Cerebellar cortex (tissue), 1 donor: ENCODE measurements at regions not wholly inside any gene's neighbourhood (a gene's known extent, or its start where the extent isn't known, plus 50 kb on each side); places are given as distances from the start of the nearest gene placed in this dataset.
"Not testable (repeated sequence)": the region's sequence is repeated elsewhere in the genome, so short reads cannot be mapped to it uniquely, and the experiment has no call there.

Source experiments
- DNase-seq: peaks from one replicate; pipeline ENCODE4 v3.0.0-alpha.2; 2015; ENCODE audit warnings: low spot score

DNA sequence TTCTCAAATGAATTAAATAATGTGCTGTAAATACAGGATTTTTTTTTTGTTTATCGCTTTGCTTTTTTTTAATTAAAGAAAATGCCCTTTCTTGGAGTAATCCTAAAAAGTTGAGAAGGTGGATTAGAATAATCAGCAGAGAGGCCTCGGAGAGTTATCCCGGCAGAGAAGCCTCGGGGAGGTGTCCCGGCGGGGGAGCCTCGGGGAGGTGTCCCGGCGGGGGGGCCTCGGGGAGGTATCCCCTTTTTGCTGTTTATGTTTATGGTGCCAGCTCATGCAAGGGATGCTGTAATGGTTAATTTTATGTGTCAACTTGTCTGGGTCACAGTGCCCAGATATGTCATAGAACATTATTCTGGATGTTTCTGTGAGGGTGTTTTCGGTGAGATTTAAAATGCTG lies 263.0 kb upstream of the TRIB2 start:
- DNase-seq = no peak

DNA sequence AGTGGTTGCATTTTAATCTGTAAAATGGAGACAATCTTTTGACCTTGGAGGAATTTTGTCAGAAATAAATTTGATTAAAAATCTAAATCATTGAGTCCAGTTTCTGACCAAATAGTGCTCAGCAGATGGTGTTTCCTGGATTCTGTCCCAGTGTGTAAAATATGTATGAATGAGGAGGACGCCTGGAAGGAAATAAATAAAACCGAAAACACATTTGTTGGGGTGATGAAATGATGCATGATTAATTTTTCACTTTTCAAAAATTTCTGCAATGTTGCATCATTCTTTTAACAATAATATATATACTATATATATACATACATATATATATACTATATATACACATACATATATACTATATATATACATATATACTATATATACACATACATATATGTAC lies 261.1 kb upstream of the TRIB2 start:
- no peak for DNase-seq

DNA sequence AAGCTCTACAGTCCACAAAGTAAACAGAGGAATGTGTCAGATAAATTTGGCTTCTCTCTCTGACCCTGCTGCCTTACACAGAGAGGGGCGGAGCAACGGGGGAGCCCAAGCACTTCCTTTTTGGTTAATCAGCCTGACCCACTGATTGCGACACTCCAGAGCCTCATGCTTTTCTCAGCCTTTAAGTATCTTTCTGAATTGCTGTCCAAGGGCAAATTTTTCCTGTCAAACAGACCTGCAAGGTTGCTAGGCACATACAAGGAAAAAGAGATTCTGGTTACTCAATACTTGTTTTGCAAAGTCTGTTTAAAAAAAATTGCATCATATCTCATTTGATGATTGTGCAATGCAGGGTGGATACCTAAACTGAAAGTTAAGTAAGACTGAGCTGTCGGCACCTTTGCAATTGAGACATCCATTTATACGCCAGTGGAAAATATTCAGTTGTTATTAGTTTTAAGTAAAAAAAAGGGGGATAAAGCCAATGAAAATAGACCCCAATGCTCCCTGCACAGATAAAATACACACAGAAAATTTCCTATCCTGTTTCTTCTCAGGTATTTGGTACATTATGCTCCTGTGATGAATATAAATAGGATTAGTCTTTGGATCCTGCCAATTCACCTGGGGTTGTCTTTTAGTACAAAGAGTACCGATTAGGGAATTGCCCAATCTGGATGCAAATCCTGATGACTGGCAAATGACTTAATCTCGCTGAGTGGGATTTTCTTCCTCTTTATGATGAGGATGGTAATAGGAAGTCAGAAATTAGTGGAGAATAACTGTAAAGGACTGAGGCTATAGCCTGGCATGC lies 260.2 kb upstream of the TRIB2 start:
- peak; percentile 4 for DNase-seq

DNA sequence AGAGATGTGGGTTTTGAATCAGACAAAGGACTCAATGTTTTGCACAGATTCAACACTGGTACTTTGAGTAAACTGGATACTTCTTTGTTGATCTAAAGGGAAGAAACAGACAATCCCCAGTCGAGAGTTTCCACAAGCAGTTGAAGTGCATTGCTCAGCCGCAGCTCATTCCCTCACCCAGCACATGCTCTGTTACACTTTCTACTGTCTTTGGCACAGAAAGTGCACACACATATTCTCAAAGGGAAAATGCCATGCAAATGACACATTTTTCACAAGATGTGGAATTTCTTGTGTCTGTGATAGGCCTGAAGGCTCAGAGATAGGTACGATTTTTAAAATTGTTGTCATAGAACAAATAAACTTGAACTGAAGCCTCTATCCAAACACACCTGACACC lies 258.9 kb upstream of the TRIB2 start:
- DNase-seq = no peak

DNA sequence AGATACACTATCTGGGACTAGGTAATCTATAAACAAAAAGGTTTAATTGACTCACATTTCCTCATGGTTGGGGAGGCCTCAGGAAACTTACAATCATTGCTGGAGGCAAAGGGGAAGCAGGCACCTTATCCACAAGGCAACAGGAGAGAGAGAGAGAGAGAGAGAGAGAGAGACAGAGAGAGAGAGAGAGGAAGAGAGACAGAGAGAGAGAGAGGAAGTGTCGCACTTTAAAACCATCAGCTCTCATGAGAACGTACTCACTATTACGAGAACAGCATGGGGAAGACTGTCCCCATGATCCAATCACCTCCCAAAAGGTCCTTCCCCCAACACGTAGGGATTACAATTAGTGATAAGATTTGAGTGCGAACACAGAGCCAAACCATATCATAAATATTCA lies 253.5 kb upstream of the TRIB2 start:
- DNase-seq = no peak

DNA sequence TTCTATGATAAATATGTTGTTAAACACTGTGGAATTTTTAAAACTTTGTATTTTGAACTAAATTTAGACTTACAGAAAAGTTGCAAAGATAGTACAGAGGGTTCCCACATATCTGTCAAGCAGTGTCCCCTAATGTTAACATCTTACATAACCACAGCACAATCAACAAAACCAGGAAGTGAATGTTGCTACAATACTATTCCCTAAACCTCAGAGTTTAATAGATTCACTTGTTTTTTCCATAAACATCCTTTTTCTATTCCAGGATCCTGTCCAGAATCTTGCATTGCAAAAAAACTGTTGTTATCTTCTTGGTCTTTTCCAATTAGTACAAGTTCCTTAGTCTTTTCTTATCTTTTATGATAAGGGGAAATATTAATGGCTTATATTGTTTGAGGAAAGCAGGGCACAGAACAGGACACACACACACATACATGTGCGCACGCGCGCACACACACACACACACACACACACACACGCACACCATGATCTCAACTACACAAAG lies 251.1 kb upstream of the TRIB2 start:
- DNase-seq = no peak

DNA sequence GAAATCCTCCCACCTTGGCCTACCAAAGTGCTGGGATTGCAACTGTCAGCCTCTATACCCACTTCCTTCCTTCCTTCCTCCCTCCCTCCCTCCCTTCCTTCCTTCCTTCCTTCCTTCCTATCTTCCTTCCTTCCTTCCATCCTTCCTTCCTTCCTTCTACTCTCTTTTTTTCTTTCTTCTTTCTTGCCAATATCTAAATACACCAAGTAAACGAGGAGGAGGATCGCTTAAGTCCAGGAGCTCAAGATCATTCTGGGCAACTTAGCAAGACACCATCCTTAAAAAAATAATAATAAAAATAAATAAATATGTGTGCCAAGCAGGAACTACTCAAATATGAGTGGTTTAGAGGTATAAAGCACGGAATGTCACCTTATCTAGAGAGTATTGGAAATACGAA lies 249.4 kb upstream of the TRIB2 start:
- DNase-seq = no peak

DNA sequence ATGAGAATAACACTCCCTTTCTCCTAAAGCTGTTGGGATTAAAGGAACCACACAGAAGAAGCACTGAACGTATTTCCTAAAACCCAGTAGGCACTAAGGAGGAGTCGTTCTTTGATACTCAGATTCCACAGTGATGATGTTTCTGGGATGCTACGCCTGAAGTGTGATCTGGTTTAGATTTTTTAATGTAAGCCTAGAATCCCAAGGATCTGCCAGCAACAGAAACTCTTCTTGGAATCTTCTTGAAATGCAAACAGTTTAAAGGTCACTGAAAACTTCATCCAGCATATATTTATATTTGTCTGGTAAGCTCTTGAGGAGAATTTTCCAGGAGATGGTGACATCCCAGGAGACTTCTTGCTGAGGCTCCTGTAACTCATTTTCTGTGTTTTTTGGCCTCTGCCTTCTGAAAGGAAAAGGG lies 247.6 kb upstream of the TRIB2 start:
- no peak for DNase-seq

DNA sequence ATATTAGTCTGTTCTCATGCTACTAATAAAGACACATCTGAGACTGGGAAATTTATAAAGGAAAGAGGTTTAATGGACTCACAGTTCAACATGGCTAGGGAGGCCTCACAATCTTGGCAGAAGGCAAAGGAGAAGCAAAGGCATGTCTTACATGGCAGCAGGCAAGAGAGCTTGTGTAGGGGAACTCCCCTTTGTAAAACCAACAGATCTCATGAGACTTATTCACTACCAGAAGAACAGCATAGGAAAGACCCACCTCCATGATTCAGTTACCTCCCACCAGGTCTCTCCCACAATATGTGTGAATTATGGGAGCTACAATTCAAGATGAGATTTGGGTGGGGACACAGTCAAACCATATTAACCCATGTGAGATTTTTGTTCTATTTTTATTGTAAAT lies 244.5 kb upstream of the TRIB2 start:
- not testable (repeated sequence) for DNase-seq

DNA sequence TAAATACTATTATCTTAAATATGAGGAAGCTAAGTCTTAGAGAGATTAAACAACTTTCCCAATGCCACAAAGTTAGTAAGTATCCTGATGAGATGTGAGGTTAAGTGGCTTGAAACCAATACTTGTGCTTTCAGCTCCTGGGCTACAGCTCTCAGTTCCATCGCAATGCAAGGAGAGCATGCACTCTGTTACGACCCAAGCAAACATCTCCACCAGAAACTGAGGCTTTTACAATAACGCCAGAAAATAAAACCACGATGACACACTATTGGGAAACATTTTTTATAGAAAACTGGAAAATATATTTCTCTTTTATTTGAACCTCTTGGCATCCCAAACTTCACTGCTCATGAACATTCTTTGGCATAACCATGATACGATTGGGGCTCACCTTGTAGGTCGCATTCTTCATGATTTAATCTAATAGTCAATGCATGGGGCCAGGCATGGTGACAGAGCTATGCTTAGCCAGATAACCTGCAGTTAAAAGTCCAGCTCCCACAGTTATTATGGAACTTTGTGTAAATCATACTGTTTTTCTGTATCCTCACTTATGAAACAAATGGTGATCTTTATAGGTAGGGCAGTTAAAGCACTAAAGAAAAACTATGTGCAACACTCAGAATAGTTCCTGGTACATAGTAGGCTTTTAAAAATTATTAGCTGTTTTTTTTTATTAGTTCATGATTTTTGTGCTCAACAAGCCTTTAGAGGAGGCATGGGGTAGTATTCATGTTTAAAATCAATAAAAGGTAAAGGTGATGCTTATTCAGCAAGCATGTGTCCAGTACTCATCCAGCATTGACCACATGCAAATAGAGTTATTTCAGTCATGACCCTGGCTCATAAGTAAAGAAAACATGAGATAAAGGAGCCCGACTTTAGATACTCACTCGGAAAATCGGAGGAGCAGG lies 238.3 kb upstream of the TRIB2 start:
- DNase-seq = no peak

DNA sequence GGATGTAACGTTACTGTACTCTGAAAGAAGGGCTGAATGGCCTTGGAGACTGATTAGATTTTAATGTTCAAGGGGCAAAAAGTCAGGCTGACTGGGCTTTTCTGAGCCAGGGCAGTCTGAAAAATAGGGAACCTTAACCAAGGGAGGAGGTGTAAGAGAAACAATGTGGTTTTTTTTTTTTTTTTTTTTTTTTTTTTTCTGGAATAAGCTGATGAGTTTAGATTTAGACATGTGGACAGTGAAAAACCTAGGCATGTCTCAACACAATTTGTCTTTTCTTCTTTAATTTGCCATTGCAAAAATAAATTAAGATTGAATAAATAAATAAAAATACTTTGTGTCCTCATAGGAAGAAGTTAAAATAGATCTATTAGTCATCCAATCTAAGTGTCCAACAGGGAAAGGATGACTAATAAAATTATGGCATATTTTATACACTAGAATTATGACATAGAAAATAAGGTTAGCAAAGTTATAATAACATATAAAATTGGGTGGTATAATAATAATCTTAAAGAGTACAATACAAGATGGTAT lies 237.6 kb upstream of the TRIB2 start:
- no peak for DNase-seq

DNA sequence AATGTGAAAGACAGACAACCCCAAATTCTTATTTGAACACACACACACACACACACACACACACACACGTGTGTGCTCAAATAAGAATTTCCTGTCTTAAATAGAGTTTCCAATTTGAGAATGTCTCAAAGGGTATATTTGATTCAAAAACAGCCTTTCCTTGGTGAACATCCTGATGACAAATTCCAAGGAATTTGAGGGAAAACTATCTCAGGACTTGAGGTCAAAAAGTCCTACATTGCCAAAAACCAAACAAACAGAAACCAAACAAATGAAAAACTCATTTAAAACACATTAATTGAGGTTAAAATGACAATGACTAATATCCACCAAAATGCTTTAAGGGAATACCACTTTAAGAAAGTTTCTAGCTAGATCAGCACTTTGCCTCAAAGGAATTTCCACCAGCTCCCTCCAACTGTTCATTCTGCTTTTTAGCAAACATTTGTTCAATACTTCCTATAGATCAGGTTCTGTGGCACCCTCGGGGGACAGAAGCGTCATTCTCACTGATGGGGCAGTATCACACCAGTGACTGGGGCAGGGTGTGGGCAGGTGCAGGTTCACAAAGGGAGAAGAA lies 232.1 kb upstream of the TRIB2 start:
- DNase-seq = no peak

DNA sequence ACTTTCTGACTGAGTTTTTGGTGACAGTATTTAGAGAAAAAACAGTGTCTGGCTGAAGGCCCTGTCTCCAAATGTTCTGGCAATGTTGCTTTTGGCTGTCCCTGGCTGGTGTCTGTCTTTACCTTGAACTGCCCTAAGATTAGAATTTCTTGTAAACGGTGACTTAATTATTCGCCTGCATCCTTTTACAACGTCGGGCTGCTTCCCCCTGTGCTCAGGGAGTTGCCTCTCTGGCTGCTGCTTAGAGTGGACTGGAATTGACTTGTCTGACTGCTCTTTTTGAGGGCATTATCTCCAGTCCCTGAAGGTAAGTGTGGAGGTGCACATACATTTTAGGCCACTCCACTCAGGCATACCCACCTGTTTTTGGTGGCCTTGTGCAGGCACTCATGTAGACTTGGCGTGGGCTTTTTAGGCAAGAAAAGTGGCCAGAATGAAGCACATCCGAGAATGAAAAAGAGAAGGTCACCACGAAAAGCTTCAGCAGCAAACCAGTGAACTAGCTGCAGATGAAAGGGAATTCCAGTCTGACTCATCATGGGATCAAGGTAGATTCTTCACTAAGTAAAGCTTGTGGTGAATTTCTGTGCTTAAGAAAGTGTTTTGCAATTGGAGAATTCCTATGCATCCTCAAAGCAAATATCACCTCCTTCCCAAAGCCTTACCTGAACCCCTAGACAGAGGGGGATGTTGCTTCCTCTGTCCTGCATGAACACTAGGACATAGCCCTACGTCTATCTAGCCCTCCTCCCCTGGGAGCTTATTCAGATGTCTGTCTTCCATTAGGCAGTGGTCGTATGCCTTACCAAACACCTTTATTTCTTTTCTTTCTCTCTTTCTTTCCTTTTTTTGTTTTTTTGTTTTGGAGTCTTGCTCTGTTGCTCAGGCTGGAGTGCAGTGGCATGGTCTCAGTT lies 230.3 kb upstream of the TRIB2 start:
- DNase-seq = no peak

DNA sequence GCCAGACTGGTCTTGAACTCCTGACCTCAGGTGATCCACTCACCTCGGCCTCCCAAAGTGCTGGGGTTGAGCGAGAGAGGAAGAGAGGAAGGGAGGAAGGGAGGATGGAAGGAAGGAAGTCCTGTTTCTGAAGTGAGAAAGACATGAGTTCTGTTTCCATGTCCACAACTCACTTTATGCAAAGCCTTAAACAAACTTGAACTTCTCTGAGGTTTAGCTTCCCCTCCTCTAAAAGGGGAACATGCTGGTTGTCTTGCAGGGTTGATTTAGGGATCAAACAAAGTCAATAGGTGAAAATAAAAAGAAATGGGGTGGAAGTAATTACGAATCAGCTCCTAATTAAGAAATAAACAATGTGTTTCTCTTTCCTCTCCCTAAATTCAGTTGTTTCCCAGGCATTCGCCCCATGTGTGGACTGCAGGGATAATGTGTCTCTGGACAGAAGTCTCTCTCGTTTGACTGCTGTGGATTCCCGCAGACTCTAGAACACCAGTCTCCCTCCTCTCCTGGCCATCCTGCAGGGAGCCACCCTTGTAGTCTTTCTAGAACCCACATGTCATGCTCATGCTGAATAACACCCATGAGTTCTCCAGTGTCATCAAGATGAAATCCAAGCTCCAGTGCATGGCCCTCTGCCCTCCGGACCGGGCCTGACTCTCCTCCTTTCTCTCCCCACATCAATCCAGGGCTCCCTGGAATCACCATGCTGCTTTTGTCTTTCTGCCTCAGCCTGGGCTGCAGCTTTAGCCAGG lies 229.3 kb upstream of the TRIB2 start:
- DNase-seq = no peak

DNA sequence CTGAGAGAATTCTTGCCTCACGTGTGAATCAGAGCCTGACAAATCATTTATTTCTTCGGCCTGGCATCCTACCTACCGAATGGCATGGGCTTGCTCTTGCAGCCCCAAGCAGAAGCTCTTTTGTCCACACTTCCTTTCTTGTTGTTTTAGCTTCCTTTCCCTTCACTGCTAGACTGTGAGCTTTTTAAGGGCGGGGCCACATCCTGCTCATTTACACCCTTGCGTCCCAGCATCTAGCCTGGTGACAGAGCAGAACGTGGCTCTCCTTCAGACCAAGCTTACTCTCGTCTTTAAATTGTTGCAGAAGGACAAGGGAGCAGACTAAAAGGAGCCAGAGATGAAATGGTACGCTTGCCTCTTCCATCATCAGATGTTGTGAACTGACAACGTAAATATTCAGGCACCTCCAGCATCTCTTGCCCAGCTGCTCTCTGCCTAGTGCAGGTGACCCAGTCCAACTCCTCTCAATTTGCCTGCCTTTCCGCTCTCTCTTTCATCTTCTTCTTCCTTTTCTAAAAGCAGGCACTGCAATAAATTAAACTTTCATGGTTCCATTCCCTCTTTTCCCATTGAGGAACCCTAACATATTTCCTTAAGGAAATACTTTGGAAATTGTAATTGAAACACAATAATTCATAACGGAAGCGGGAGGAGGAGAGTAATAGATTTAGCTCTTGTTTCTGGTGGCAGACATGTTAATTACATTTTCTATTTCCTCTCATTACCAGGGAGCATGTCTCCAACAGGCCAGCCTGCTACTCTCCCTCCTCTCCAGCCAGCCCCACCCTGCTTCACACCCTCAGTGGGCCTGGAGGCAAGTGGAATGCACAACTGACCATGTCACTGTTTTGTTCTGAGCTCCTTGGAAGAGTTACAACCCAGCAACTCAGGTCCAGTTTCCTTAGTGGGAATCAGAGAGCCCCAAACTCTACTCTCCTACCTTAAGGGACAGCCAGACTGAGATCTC lies 228.1 kb upstream of the TRIB2 start:
- no peak for DNase-seq

DNA sequence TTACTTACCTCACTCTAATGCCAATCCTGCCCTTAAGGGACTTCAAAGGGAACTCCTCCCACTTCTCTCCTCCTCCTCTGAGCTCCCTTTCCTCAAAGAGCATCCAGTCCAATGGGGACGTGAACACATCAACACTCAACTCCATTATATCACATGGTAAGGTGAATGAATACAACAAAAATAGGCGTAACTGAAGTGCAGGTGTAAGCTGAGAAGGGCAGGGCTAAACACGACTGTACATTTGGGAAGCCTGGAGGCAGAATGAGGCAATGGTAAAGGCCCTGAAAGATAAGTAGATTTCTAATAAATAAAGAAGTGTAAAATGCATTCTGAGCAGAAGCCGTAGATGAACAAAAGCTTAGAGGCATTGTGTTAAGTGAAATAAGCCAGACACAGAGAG lies 226.1 kb upstream of the TRIB2 start:
- DNase-seq = no peak

DNA sequence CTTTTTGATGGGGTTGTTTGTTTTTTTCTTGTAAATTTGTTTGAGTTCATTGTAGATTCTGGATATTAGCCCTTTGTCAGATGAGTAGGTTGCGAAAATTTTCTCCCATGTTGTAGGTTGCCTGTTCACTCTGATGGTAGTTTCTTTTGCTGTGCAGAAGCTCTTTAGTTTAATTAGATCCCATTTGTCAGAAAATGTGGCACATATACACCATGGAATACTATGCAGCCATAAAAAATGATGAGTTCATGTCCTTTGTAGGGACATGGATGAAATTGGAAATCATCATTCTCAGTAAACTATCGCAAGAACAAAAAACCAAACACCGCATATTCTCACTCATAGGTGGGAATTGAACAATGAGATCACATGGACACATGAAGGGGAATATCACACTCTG lies 224.4 kb upstream of the TRIB2 start:
- not testable (repeated sequence) for DNase-seq

DNA sequence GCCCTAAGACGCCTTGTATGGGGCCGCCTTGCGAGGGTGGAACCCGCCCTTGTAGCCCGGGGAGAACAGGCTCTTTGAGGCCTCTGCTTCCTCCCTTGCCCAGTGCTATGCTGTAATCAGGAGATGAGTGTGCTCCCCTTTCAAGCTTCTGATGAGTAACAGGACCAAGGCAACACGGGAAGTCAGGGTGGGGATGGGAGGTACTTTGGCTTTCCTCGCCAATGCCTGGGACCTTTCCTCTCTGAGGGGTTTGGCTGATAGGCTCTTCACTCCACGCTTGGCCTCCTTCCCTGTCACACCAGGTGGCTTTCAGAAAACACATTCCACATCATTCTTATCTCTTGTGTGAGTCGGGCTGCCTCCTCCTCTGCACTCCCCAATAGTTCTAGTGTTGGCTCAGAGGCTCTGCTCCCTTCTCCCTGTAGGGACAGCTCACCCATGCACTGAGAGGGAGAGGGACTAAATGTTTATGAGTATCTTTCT lies 223.7 kb upstream of the TRIB2 start:
- DNase-seq = no peak

DNA sequence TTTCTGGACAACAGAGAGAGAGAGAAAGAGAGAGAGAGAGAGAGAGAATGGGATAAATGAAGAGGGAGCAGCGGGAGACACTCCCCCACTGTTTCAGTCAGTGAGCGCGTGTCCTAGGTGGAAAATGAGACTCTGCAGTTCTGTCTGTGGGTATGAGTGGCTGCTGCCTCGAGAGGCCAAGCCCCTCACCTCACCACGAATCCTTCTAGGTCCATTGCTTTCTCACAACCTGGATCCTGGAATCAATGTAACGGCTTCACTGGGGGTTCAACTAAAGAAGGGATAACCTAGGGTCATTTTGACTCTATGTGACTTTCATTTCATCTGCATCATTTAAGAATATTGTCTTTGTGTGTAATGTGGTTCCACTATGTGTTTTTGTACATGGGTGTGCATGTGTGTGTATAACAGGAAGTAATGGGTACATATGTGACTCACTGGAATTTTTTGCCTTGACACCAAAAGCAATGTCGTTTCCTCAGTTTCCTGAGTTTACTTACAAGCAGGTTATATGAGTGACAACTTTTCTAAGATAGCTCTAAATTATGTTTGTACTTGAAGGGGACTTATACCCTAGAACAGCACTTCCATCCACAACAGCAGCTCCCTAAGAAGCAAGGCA lies 221.4 kb upstream of the TRIB2 start:
- no peak for DNase-seq
